CD4-positive, alpha-beta T cell (primary cell): ENCODE measurements at regions not wholly inside any gene's neighbourhood (a gene's known extent, or its start where the extent isn't known, plus 50 kb on each side); places are given as distances from the start of the nearest gene placed in this dataset.

Experiments
- ATAC-seq: fragments of 200-7000 bp; cut with Tn5 transposase; one replicate; pipeline ENCODE4 v1.10.0; 2022; ENCODE audit warnings: mild to moderate bottlenecking; ENCODE audit not compliant: poor library complexity
- CTCF ChIA-PET: fragments of 350-600 bp; sonication (Branson Sonifier 250); formaldehyde crosslinking; loops from one replicate; lab custom pipeline; 2021; ENCODE audit warnings: antibody characterized with exemption, inconsistent platforms; lab: Charles Lee
- POLR2A ChIA-PET: fragments of 350-600 bp; sonication (Branson Sonifier 250); formaldehyde crosslinking; loops from one replicate; lab custom pipeline; 2021; ENCODE audit warnings: antibody characterized with exemption, inconsistent platforms; lab: Charles Lee
- DNase-seq, 14 experiments: peaks; one replicate each; pipeline ENCODE4 v3.0.0-alpha.2; 2013 to 2020; ENCODE audit warnings: mixed read lengths in 2 of 14
- H3K27ac ChIP-seq, 2 donors: one replicate each; pipeline versions ENCODE4 v1.5.1 to v1.7.0; 2013; ENCODE audit warnings: low read length in 2 of 2, low read depth in 1 of 2, mild to moderate bottlenecking in 1 of 2
- H3K27me3 ChIP-seq, 2 experiments: 1 replicate in 1 of 2; 2 replicates in 1 of 2; pipeline versions ENCODE4 v1.6.1 to v1.7.0; 2013; ENCODE audit warnings: low read length in 2 of 2, control low read depth in 1 of 2, mild to moderate bottlenecking in 1 of 2, moderate library complexity in 1 of 2; ENCODE audit not compliant: insufficient read depth in 2 of 2, control insufficient read depth in 1 of 2
- H3K36me3 ChIP-seq: one replicate; pipeline ENCODE4 v1.6.1; 2013; ENCODE audit warnings: low read length, control low read depth; ENCODE audit not compliant: insufficient read depth
- H3K4me1 ChIP-seq: one replicate; pipeline ENCODE4 v1.6.1; 2013; ENCODE audit warnings: low read length, control low read depth; ENCODE audit not compliant: insufficient read depth
- H3K4me3 ChIP-seq: one replicate; pipeline ENCODE4 v1.5.1; 2013; ENCODE audit warnings: mild to moderate bottlenecking, low read length, moderate library complexity
- H3K9me3 ChIP-seq, 2 experiments: 1 replicate in 1 of 2; 2 replicates in 1 of 2; pipeline versions ENCODE4 v1.6.1 to v1.7.0; 2013; ENCODE audit warnings: low read length in 2 of 2, mild to moderate bottlenecking in 2 of 2, control low read depth in 1 of 2, moderate library complexity in 1 of 2; ENCODE audit not compliant: control insufficient read depth in 1 of 2, insufficient read depth in 1 of 2
- H3K27ac Mint-ChIP-seq: one replicate; pipeline ENCODE4 v1.8.0; 2020; ENCODE audit warnings: mixed read lengths
- H3K27me3 Mint-ChIP-seq: one replicate; pipeline ENCODE4 v1.8.0; 2021; ENCODE audit warnings: mixed read lengths
- H3K36me3 Mint-ChIP-seq: one replicate; pipeline ENCODE4 v1.8.0; 2021; ENCODE audit warnings: low read depth, mixed read lengths
- H3K4me1 Mint-ChIP-seq: one replicate; pipeline ENCODE4 v1.8.0; 2021; ENCODE audit warnings: low read depth, mixed read lengths
- H3K4me3 Mint-ChIP-seq: one replicate; pipeline ENCODE4 v1.8.0; 2020; ENCODE audit warnings: mild to moderate bottlenecking, mixed read lengths
- H3K9me3 Mint-ChIP-seq: one replicate; pipeline ENCODE4 v1.8.0; 2020; ENCODE audit warnings: mixed read lengths
- intact Hi-C, 2 experiments: fragments of 100-400 bp; cut with DNase I in 1 of 2; cut with micrococcal nuclease in 1 of 2; formaldehyde crosslinking; loops; one replicate each; pipeline versions ENCODE4 v1.15.1 to v1.9.0; 2023 to 2025; cut with DNase I, micrococcal nuclease
- TF ChIP-seq, protein P1 (sequence below): fragments of 200-600 bp; IDR thresholded peaks from one replicate; pipeline ENCODE4 v1.8.0; 2022; ENCODE audit warnings: antibody characterized with exemption, mild to moderate bottlenecking

DNA sequence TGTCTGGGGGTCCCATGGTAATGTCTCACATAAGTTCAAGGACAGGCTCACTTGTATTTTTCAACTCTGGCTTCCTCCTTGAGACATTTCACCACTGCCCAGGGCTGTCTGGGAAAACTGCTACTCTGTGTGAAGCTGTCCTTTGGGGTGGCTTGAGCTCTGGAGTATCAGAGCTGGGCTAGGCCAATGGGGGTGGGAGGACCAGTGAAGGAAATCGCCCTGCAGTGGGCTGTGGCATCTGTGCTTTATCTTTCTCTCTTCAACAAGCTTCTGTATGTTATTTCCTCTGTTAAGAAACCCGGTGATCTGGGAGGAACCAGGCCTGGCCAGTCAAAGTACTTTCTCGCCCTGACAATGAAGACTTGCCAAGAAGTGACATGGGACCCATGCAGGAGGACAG, 87.4 kb downstream of the SMIM20 start:
- POLR2A ChIA-PET: no interaction called here
- Histone ChIP-seq H3K27ac (no peak overlapping the region), H3K27me3 (peaks cover 0 to 4% of the 10 kb centered on the region in 2 experiments), H3K4me1 (no peaks in the 10 kb centered on the region), H3K4me3 (no peak overlapping the region), H3K36me3 (no peaks in the 10 kb centered on the region), H3K9me3 (no peaks in the 10 kb centered on the region)
- intact Hi-C loops: no loop called here
- Mint-ChIP-seq H3K36me3 (no peaks in the 10 kb centered on the region), H3K4me1 (no peaks in the 10 kb centered on the region), H3K27ac (no peak overlapping the region), H3K4me3 (no peak overlapping the region), H3K27me3 (peaks cover 12% of the 10 kb centered on the region), H3K9me3 (no peaks in the 10 kb centered on the region)
- no peak for DNase-seq
- TF ChIP-seq, protein P1, sequence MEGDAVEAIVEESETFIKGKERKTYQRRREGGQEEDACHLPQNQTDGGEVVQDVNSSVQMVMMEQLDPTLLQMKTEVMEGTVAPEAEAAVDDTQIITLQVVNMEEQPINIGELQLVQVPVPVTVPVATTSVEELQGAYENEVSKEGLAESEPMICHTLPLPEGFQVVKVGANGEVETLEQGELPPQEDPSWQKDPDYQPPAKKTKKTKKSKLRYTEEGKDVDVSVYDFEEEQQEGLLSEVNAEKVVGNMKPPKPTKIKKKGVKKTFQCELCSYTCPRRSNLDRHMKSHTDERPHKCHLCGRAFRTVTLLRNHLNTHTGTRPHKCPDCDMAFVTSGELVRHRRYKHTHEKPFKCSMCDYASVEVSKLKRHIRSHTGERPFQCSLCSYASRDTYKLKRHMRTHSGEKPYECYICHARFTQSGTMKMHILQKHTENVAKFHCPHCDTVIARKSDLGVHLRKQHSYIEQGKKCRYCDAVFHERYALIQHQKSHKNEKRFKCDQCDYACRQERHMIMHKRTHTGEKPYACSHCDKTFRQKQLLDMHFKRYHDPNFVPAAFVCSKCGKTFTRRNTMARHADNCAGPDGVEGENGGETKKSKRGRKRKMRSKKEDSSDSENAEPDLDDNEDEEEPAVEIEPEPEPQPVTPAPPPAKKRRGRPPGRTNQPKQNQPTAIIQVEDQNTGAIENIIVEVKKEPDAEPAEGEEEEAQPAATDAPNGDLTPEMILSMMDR: no peak
- CTCF ChIA-PET: no interaction called here
- no peak for ATAC-seq

DNA sequence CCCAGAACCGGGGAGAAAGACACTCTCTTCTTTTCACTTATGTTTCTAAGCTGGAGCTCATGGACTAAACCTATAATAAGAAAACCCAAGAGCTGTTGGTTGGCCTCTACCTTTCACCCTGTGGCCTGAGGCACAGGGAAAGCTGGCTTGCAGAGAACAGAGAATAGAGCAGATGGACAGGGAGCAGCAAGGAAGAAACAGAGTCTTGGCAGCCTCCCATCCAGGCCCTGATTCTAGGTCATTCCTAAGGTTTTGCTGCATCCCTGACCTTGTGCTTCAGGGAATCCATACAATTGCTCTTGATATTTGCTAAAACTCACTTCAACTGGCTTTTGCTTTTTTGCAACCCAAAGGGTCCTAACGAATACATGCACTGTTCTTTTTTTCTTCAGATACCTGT, 87.8 kb downstream of the SMIM20 start:
- no peaks in the 10 kb centered on the region for H3K4me1 Mint-ChIP-seq
- no peak overlapping the region for H3K4me3 ChIP-seq
- H3K27ac Mint-ChIP-seq: no peak overlapping the region
- ChIA-PET POLR2A (no interaction called here), CTCF (interaction anchor here (0.6 kb wide), 1 partner anchor 23 kb away, joined by 5 read pairs; no protein-coding TSS in a partner anchor)
- DNase-seq (no peak), ATAC-seq (no peak)
- H3K27me3 ChIP-seq: peaks cover 0 to 4% of the 10 kb centered on the region in 2 experiments
- H3K4me1 ChIP-seq: no peaks in the 10 kb centered on the region
- H3K4me3 Mint-ChIP-seq: no peak overlapping the region
- H3K36me3 Mint-ChIP-seq: no peaks in the 10 kb centered on the region
- intact Hi-C loops: no loop called here
- TF ChIP-seq, protein P1: no peak
- H3K27ac ChIP-seq: no peak overlapping the region
- H3K9me3 Mint-ChIP-seq: no peaks in the 10 kb centered on the region
- peaks cover 12% of the 10 kb centered on the region for H3K27me3 Mint-ChIP-seq
- no peaks in the 10 kb centered on the region for H3K36me3 ChIP-seq
- H3K9me3 ChIP-seq: no peaks in the 10 kb centered on the region

DNA sequence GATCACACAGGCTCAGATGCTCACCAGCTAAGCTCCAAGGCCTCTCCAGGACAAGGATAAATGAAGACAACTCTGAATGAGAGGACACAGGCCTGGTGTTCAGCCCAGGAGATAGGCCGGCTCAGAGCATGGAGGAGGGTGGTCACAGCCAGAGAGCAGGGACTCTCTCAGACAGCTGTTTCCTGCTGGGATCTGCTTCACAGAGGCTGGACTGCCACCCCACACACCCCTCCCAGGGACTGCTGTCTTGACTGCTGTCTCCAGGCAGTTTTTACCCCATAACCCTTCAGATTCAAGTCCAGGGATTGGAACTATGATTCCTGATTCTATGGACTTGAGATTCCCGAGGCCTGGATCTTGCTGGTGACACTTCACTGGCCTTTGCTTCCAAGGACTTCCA, 89.0 kb downstream of the SMIM20 start:
- POLR2A ChIA-PET: no interaction called here
- CTCF ChIA-PET: no interaction called here
- Histone ChIP-seq H3K4me1 (no peaks in the 10 kb centered on the region), H3K9me3 (no peaks in the 10 kb centered on the region), H3K27me3 (peaks cover 0 to 4% of the 10 kb centered on the region in 2 experiments), H3K4me3 (no peak overlapping the region), H3K27ac (no peak overlapping the region), H3K36me3 (no peaks in the 10 kb centered on the region)
- TF ChIP-seq, protein P1: no peak
- ATAC-seq: no peak
- Mint-ChIP-seq H3K4me3 (no peak overlapping the region), H3K9me3 (peaks cover 2% of the 10 kb centered on the region), H3K4me1 (no peaks in the 10 kb centered on the region), H3K27me3 (peaks cover 12% of the 10 kb centered on the region), H3K27ac (no peak overlapping the region), H3K36me3 (no peaks in the 10 kb centered on the region)
- intact Hi-C loops: no loop called here
- DNase-seq: no peak
